ENCODE measurements at regions not wholly inside any gene's neighbourhood (a gene's known extent, or its start where the extent isn't known, plus 50 kb on each side); places are given as distances from the start of the nearest gene placed in this dataset.

GRCh38 chr16:6910301-6910700 lies 422.3 kb upstream of the RBFOX1 start:
- no peak for TF ChIP-seq CTCF (IDR thresholded peaks at IDR 0.05)
- TF ChIP-seq POLR2A (IDR thresholded peaks at IDR 0.05): no peak

Measured in heart left ventricle (tissue), 13 donors.